Spleen (tissue), 7 donors: ENCODE measurements at regions not wholly inside any gene's neighbourhood (a gene's known extent, or its start where the extent isn't known, plus 50 kb on each side); places are given as distances from the start of the nearest gene placed in this dataset.

Experiments used
- CTCF ChIP-seq, 11 experiments: fragments of 200-600 bp in 7 of 11; fragments of 450-650 bp in 4 of 11; sonication (generic) in 4 of 11; IDR thresholded peaks in 8 of 11; conservative IDR thresholded peaks in 3 of 11; 1 replicate in 7 of 11; 2 replicates in 4 of 11; pipeline versions ENCODE4 v1.4.0 to v1.8.0; 2016 to 2021; ENCODE audit warnings: antibody characterized with exemption in 11 of 11, inconsistent platforms in 4 of 11, mild to moderate bottlenecking in 1 of 11
- POLR2A ChIP-seq, 3 donors: fragments of 450-650 bp; IDR thresholded peaks; one replicate each; pipeline ENCODE4 v1.5.1; 2017; ENCODE audit warnings: antibody characterized with exemption in 3 of 3, mild to moderate bottlenecking in 1 of 3
- POLR2AphosphoS5 ChIP-seq, 3 donors: sonication (generic); formaldehyde crosslinking; IDR thresholded peaks; one replicate each; pipeline ENCODE4 v1.5.1; 2017; ENCODE audit warnings: antibody characterized with exemption in 3 of 3
- donor health status: DM: no; HTN: no; CAD: no; lungs with moderate emphysema.
- donor health status: DM: no; HTN: no; CAD: no.
- donor health status: DM: no; HTN: no; CAD: no.

GRCh38 chr10:36679554-36679953 is 445.8 kb upstream of the ANKRD30A start:
- TF ChIP-seq CTCF (IDR thresholded peaks at IDR 0.05 in 8 of 11, conservative IDR thresholded peaks at IDR 0.05 in 3 of 11), result no peak
- TF ChIP-seq POLR2AphosphoS5 (IDR thresholded peaks at IDR 0.05), result no peak
- no peak for TF ChIP-seq POLR2A (IDR thresholded peaks at IDR 0.05)
